Hepatocyte (in vitro differentiated cells): ENCODE measurements at regions not wholly inside any gene's neighbourhood (a gene's known extent, or its start where the extent isn't known, plus 50 kb on each side); places are given as distances from the start of the nearest gene placed in this dataset.

Experiments used
- CTCF ChIP-seq: fragments of 200-600 bp; sonication (generic); IDR thresholded peaks from 2 replicates; pipeline ENCODE4 v1.5.1; 2016; ENCODE audit warnings: antibody characterized with exemption, mild to moderate bottlenecking; ENCODE audit not compliant: poor library complexity
- EZH2 ChIP-seq: fragments of 200-600 bp; sonication (generic); IDR thresholded peaks from 2 replicates; pipeline ENCODE4 v1.6.1; 2016; ENCODE audit warnings: antibody characterized with exemption, mild to moderate bottlenecking, borderline replicate concordance

- no peak for TF ChIP-seq EZH2
- no peak for TF ChIP-seq CTCF
Observed at GRCh38 chr5:57085306-57086081, 88.4 kb upstream of the GPBP1 start.
